ENCODE measurements at regions not wholly inside any gene's neighbourhood (a gene's known extent, or its start where the extent isn't known, plus 50 kb on each side); places are given as distances from the start of the nearest gene placed in this dataset.

DNA sequence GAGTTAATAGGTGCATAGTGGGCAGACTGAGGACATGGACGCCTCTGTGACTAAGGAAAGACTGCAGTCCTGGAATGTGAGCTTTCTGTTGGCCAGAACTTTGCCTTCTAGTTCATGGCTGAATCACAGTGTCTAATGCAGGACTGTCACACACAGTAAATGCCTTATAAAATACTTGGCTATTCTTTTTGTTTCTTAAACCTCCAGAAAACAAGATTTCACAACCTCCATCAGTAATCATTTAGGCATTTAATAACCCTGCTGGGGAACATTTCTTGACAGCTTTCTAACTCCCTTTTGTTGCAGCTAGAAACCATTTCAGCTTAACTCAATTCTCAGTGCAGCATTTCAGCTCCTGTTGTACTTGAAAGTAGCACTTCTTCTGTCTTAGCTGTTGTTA, 335.8 kb upstream of the DDI1 start:
- H3K36me3 ChIP-seq = no peaks in the 10 kb centered on the region
- peaks cover 7% of the 10 kb centered on the region for H3K4me1 ChIP-seq
- H3K27me3 ChIP-seq (ENCODE audit: low read depth) = no peaks in the 10 kb centered on the region
- DNase-seq = no peak
- no peak overlapping the region for H3K4me3 ChIP-seq
- no peak for TF ChIP-seq CTCF (IDR thresholded peaks at IDR 0.05; ENCODE audit: borderline replicate concordance)
- intact Hi-C loops (cut with micrococcal nuclease) = no loop called here
- H3K27ac ChIP-seq (replicated peaks) = no peak overlapping the region
- H3K9me3 ChIP-seq (replicated peaks) = no peaks in the 10 kb centered on the region

GRCh38 chr11:103703437-103703836, 333.0 kb upstream of the DDI1 start:
- no peak for TF ChIP-seq CTCF (IDR thresholded peaks at IDR 0.05; ENCODE audit: borderline replicate concordance)
- H3K27ac ChIP-seq (replicated peaks) = no peak overlapping the region
- no peaks in the 10 kb centered on the region for H3K9me3 ChIP-seq (replicated peaks)
- no peak overlapping the region for H3K4me3 ChIP-seq
- intact Hi-C loops (cut with micrococcal nuclease) = no loop called here
- H3K36me3 ChIP-seq = no peaks in the 10 kb centered on the region
- DNase-seq = no peak
- peaks cover 7% of the 10 kb centered on the region for H3K4me1 ChIP-seq
- H3K27me3 ChIP-seq (ENCODE audit: low read depth) = no peaks in the 10 kb centered on the region

- Histone ChIP-seq H3K27ac (replicated peaks) (no peak overlapping the region), H3K36me3 (no peaks in the 10 kb centered on the region), H3K27me3 (ENCODE audit: low read depth) (no peaks in the 10 kb centered on the region), H3K9me3 (replicated peaks) (no peaks in the 10 kb centered on the region), H3K4me1 (peaks cover 7% of the 10 kb centered on the region), H3K4me3 (no peak overlapping the region)
- intact Hi-C loops (cut with micrococcal nuclease) = no loop called here
- no peak for TF ChIP-seq CTCF (IDR thresholded peaks at IDR 0.05; ENCODE audit: borderline replicate concordance)
- DNase-seq = no peak
Measured at GRCh38 chr11:103703954-103704353, 332.5 kb upstream of the DDI1 start.

GRCh38 chr11:103705642-103706041, 330.8 kb upstream of the DDI1 start:
- no peak for TF ChIP-seq CTCF (IDR thresholded peaks at IDR 0.05; ENCODE audit: borderline replicate concordance)
- peaks cover 7% of the 10 kb centered on the region for H3K4me1 ChIP-seq
- H3K9me3 ChIP-seq (replicated peaks) = no peaks in the 10 kb centered on the region
- H3K4me3 ChIP-seq = no peak overlapping the region
- H3K27ac ChIP-seq (replicated peaks) = no peak overlapping the region
- no peaks in the 10 kb centered on the region for H3K27me3 ChIP-seq (ENCODE audit: low read depth)
- intact Hi-C loops (cut with micrococcal nuclease) = no loop called here
- no peak for DNase-seq
- no peaks in the 10 kb centered on the region for H3K36me3 ChIP-seq

DNA sequence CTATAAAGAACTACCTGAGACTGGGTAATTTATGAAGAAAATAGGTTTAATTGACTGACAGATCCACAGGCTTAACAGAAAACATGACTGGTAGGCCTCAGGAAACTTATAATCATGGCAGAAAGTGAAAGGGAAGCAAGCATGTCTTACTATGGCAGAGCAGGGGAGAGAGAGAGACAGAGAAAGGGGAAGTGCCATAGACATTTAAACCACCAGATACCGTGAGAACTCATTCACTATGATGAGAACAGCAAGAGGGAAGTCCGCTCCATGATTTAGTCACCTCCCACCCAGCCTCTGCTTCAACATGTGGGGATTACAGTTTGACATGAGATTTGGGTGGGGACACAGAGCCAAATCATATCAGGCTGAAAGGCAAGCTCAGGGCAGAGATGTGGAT, 327.1 kb upstream of the DDI1 start:
- no peaks in the 10 kb centered on the region for H3K36me3 ChIP-seq
- no peaks in the 10 kb centered on the region for H3K9me3 ChIP-seq (replicated peaks)
- no peak for TF ChIP-seq CTCF (IDR thresholded peaks at IDR 0.05; ENCODE audit: borderline replicate concordance)
- H3K27ac ChIP-seq (replicated peaks) = no peak overlapping the region
- intact Hi-C loops (cut with micrococcal nuclease) = no loop called here
- H3K4me3 ChIP-seq = no peak overlapping the region
- no peaks in the 10 kb centered on the region for H3K4me1 ChIP-seq
- no peaks in the 10 kb centered on the region for H3K27me3 ChIP-seq (ENCODE audit: low read depth)
- no peak for DNase-seq

DNA sequence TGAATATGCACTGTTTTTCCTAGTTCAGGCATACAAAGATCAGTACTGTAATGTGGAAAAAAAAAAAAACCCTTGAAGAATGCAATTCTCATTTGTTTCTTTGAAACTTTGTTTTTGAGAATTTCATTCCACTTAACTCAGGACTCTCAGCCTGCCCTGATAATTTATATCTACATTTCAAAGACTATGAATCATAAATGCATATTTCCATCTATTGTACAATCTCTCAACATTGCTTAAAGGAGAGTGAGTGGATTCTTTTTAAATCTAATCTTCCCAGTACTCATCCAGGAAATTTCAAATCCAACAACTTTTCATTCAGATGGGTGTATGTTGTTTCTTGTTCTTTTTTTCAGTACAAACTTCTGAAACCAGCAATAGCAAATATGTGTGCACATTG, 322.2 kb upstream of the DDI1 start:
- no peaks in the 10 kb centered on the region for H3K27me3 ChIP-seq (ENCODE audit: low read depth)
- no peak for TF ChIP-seq CTCF (IDR thresholded peaks at IDR 0.05; ENCODE audit: borderline replicate concordance)
- H3K4me3 ChIP-seq = no peak overlapping the region
- no peaks in the 10 kb centered on the region for H3K4me1 ChIP-seq
- H3K27ac ChIP-seq (replicated peaks) = no peak overlapping the region
- no peaks in the 10 kb centered on the region for H3K9me3 ChIP-seq (replicated peaks)
- intact Hi-C loops (cut with micrococcal nuclease) = no loop called here
- no peaks in the 10 kb centered on the region for H3K36me3 ChIP-seq
- no peak for DNase-seq

Measured in left ventricle myocardium inferior (tissue), 1 donor.